Colonic mucosa (tissue), 4 donors: ENCODE measurements at regions not wholly inside any gene's neighbourhood (a gene's known extent, or its start where the extent isn't known, plus 50 kb on each side); places are given as distances from the start of the nearest gene placed in this dataset.

ENCODE experiments used
- DNase-seq: peaks from one replicate; pipeline ENCODE4 v3.0.0-alpha.2; 2020
- H3K27ac ChIP-seq: fragments of 200-600 bp; one replicate; pipeline ENCODE4 v1.8.0; 2021
- H3K27me3 ChIP-seq: fragments of 200-600 bp; one replicate; pipeline ENCODE4 v1.8.0; 2021
- H3K36me3 ChIP-seq: fragments of 200-600 bp; one replicate; pipeline ENCODE4 v1.8.0; 2021
- H3K4me1 ChIP-seq: fragments of 200-600 bp; one replicate; pipeline ENCODE4 v1.8.0; 2021; ENCODE audit warnings: mild to moderate bottlenecking
- H3K4me3 ChIP-seq: fragments of 200-600 bp; one replicate; pipeline ENCODE4 v1.8.0; 2021
- H3K9ac ChIP-seq, 2 donors: one replicate each; pipeline ENCODE4 v1.7.0; 2013; ENCODE audit warnings: control low read depth in 2 of 2, low read depth in 2 of 2, low read length in 2 of 2
- H3K9me3 ChIP-seq: fragments of 200-600 bp; one replicate; pipeline ENCODE4 v1.8.0; 2021
- CTCF ChIP-seq: fragments of 200-600 bp; IDR thresholded peaks from one replicate; pipeline ENCODE4 v1.8.0; 2022; ENCODE audit warnings: antibody characterized with exemption, mild to moderate bottlenecking
- intact Hi-C: fragments of 100-400 bp; cut with DNase I; formaldehyde crosslinking; loops from one replicate; pipeline ENCODE4 v1.14.1; 2022
- donor health status: healthy.
- donor health status: DM: no; HTN: no; CAD: no.
- donor health status: DM: no; HTN: no; CAD: no.

DNA sequence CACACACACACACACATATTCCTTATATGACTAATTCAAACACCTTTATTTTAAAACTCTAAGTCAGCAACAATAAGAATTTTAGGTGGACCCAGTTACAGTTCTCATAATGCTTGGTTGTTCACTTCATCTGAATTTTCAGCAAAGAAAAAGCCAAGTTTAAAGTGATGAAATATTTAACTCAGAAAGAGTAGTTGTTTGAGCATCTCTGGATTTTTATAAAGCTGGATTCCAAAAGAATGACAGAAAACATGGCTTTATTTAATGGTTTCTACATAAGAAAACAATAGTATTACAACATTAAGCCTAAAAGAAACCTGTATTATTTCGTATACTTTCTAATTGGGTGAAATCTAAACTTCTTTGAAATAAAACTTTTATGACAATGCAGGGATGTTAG is 54.2 kb upstream of the ADAMTS5 start:
- no peak overlapping the region for H3K4me3 ChIP-seq
- intact Hi-C loops, result no loop called here
- no peaks in the 10 kb centered on the region for H3K9me3 ChIP-seq
- no peaks in the 10 kb centered on the region for H3K27me3 ChIP-seq
- no peaks in the 10 kb centered on the region for H3K36me3 ChIP-seq
- H3K27ac ChIP-seq, result no peak overlapping the region
- H3K4me1 ChIP-seq, result no peaks in the 10 kb centered on the region
- no peak for DNase-seq
- TF ChIP-seq CTCF, result no peak
- no peak overlapping the region for H3K9ac ChIP-seq

GRCh38 chr21:27017246-27017645 is 50.4 kb upstream of the ADAMTS5 start:
- no peak for TF ChIP-seq CTCF
- Histone ChIP-seq H3K27ac (no peak overlapping the region), H3K9ac (no peak overlapping the region), H3K36me3 (no peaks in the 10 kb centered on the region), H3K4me3 (no peak overlapping the region), H3K4me1 (no peaks in the 10 kb centered on the region), H3K27me3 (no peaks in the 10 kb centered on the region), H3K9me3 (no peaks in the 10 kb centered on the region)
- intact Hi-C loops, result no loop called here
- DNase-seq, result no peak
